Posterior cingulate gyrus (tissue), 11 donors: ENCODE measurements at regions not wholly inside any gene's neighbourhood (a gene's known extent, or its start where the extent isn't known, plus 50 kb on each side); places are given as distances from the start of the nearest gene placed in this dataset.
A peak's percentile ranks its signal among the peaks of the same experiment; 100 is the strongest.

Experiments used
- DNase-seq, 10 donors: peaks; one replicate each; pipeline versions ENCODE4 v3.0.0 to v3.0.0-alpha.2; 2020 to 2021; ENCODE audit warnings: mixed read lengths in 3 of 10
- intact Hi-C: fragments of 100-400 bp; cut with DNase I; formaldehyde crosslinking; loops from one replicate; pipeline ENCODE4 v1.15.1; 2023

- intact Hi-C loops = no loop called here
- DNase-seq = no peak
These were observed 99.2 kb upstream of the RAPGEF2 start for GRCh38 chr4:159003420-159004253.

GRCh38 chr4:159006202-159006601 lies 96.7 kb upstream of the RAPGEF2 start:
- intact Hi-C loops = no loop called here
- no peak for DNase-seq

DNA sequence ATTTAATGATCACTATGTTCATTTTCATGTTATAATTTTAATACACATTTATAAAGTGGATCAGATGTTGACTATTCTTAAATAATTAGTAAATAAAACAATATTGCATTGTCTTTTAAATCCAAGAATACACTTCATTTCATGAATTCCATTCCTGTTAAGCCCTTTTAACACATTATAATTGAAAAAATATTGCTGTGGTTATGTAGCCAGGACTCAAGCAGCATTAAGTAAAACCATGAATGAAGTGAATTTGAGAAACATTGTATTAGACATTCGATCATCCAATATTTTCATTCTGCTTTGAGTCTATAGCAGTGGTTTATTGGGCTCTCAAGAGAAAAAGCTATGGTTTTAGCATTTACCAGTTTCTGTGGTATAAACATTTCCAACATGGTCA lies 94.2 kb upstream of the RAPGEF2 start:
- intact Hi-C loops = no loop called here
- no peak for DNase-seq

DNA sequence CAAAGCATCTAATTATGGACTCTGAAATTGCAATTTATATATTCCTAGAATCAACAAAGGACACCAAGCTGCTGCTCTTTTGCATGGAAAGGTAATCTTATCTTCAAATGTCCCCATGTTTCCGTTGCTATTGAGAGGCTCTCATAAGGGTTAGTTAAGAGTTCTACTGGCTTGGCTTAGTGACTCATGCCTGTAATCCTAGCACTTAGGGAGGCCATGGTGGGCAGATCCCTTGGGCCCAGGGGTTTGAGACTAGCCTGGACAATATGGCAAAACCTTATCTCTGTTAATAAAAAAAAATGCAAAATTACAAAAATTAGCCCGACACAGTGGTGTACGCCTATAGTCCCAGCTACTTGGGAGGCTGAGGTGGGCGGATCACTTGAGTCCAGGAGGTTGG lies 93.4 kb upstream of the RAPGEF2 start:
- DNase-seq = no peak

DNA sequence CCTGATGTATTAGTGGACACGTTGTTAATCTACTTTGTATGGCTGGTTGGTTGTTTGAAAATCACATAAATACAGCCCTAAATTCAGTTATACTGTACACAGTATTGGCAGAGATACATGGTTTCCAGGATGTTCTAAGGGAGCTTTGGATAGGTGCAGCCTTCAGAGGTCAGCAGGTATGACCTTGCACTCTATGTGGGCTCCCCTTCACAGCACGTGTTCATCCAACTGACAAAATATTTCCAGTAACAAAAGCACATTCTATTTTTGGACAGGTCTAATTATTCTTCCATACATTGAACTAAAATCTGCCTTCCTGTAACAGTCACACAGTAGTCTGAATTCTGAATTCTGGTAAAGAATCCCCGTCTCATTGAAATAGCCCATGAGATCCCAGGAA lies 92.8 kb upstream of the RAPGEF2 start:
- intact Hi-C loops = no loop called here

More for the DNA sequence above, 93.4 kb upstream of the RAPGEF2 start:
- intact Hi-C loops = no loop called here

GRCh38 chr4:159010563-159011260 lies 92.2 kb upstream of the RAPGEF2 start:
- DNase-seq = peak in 9 of 10 donors; percentile 29 to 88 (median 48)
- intact Hi-C loops = no loop called here

More for the DNA sequence above, 92.8 kb upstream of the RAPGEF2 start:
- no peak for DNase-seq

DNA sequence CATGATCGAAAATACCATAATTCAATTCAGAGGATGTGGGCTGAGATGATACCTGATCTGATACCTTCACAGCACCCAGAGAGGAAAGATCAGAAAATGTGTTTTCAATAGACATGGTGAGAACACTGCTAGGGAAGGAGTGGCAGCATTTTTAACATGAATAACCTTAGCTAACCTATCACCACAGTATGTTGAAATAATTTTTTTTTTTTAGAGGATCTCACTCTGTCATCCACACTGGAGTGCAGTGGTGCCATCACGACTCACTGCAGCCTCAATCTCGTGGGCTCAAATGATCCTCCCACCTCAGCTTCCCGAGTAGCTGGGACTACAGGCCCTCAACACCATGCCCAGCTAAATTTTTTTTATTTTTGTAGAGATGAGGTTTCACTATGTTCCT lies 90.5 kb upstream of the RAPGEF2 start:
- intact Hi-C loops = no loop called here

GRCh38 chr4:159013692-159014091 lies 89.2 kb upstream of the RAPGEF2 start:
- DNase-seq = no peak
- intact Hi-C loops = no loop called here

More for the DNA sequence above, 90.5 kb upstream of the RAPGEF2 start:
- no peak for DNase-seq

- no peak for DNase-seq
These were observed 88.0 kb upstream of the RAPGEF2 start for GRCh38 chr4:159014859-159015258.

GRCh38 chr4:159015841-159016240 lies 87.0 kb upstream of the RAPGEF2 start:
- DNase-seq = no peak
- intact Hi-C loops = no loop called here

More at GRCh38 chr4:159014859-159015258, 88.0 kb upstream of the RAPGEF2 start:
- intact Hi-C loops = no loop called here

DNA sequence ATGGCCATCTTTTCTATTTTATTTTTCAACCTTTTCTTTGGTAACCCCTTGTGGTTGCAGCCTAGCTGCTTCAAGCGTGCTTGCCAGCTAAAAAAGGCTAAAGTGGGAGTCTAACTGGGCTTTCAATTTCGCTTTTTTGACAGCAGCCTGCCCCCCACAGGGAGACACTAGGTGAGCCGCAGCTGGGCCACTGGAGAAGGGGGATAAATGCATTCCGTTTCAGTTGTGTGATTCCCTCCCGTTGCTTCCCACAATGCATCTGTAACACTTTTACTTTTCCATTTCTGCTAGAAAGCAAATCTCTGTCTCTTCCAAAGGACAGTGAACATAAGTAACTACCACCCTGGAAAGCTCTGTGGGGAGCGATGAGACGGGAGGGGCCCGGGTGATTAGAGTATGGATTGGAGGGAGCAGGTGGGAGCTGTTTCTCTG lies 86.3 kb upstream of the RAPGEF2 start:
- intact Hi-C loops = no loop called here
- DNase-seq = peak in 2 of 10 donors; percentile 18 to 21

- DNase-seq = no peak
- intact Hi-C loops = no loop called here
These were observed 85.4 kb upstream of the RAPGEF2 start for GRCh38 chr4:159017323-159018026.

GRCh38 chr4:159018062-159018629 lies 84.7 kb upstream of the RAPGEF2 start:
- DNase-seq = no peak
- intact Hi-C loops = no loop called here

DNA sequence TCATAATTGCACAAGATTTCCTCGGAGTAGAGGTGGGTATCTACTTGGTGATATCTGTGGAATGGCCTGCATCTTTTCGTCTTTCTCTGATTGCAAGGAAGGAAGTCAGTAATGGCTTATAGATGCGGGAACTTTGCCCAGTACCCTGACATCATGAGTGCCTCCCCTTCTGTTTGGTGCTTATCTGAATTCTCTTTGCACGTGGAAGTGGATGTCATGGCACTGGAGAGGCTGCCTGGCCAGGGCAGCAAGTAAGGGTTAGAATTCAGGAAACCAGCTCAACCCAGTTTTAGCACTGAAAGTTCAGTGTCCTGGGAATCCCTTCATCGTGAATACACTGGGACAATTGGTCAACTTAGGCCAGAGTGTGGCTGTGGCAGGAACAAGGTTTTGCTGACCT lies 83.5 kb upstream of the RAPGEF2 start:
- intact Hi-C loops = no loop called here

DNA sequence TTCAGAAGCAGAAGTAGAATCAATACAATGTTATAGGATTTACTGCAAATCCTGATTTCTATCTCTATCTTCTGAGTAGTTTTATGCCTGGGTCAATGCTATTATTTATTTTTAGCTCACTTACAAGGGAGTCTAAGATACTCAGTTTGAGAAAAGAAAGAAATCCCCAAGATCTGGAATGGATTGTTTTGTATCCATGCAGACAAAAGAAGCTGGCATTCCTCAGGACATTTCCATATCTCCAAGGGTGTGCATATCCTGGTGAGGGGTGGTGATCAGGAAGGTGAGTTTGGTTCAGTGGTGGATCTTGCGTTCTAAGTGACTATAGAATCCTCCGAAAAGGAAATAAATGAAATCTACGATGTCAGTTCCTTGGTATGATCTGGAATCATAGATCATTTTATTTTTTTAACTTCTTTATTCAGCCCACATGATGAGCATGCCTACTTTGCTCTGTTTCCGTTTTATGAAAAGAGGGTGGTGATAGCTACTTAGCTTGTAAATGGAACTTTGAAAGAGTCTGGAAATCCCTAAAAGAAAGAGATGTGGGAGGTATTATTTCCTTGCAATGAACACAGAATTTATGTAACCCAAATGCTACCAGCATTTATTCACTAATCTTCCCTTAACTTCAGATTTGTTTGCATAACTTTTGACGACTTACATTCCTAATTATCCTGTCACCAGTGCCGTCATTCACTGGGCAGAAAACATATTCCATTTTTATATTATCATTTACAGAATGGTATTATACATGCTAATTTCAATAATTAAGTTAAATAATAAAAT lies 81.1 kb upstream of the RAPGEF2 start:
- intact Hi-C loops = no loop called here
- no peak for DNase-seq

More for the DNA sequence above, 83.5 kb upstream of the RAPGEF2 start:
- no peak for DNase-seq

GRCh38 chr4:159023741-159024140 lies 79.1 kb upstream of the RAPGEF2 start:
- no peak for DNase-seq

GRCh38 chr4:159024266-159024665 lies 78.6 kb upstream of the RAPGEF2 start:
- intact Hi-C loops = no loop called here
- no peak for DNase-seq

More at GRCh38 chr4:159023741-159024140, 79.1 kb upstream of the RAPGEF2 start:
- intact Hi-C loops = no loop called here

DNA sequence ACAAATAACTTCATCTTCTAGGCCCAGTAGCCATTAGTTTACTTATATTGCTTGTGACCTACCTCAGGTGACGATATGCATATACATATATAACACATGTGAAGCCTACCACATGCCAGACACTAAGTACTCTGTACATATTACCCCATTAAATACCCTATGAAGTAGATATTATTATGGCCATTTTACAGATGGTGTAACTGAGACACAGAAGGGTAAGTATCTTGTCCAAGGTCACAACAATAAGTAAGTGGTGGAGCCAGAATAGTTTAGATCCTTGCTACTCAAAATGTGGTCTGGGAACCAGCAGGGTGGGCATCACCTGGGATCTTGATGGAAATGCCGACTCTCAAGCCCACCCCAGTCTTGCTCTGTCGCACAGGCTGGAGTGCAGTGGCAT lies 78.1 kb upstream of the RAPGEF2 start:
- DNase-seq = no peak
- intact Hi-C loops = no loop called here

DNA sequence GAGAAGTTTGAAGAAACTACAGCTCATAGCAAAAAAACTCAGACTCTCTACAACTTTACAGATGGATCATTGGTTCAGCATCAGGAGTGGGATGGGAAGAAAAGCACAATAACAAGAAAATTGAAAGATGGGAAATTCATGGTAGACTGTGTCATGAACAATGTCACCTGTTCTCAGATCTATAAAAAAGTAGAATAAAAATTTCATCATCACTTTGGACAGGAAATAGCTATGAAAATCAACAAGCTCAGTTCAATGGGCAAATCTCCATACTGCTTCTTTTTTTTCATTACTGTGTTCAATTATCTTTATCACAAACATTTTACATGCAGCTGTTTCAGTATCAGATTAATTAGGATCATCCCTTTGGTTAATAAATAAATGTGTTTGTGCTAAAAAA lies 76.5 kb upstream of the RAPGEF2 start:
- intact Hi-C loops = no loop called here
- DNase-seq = no peak

DNA sequence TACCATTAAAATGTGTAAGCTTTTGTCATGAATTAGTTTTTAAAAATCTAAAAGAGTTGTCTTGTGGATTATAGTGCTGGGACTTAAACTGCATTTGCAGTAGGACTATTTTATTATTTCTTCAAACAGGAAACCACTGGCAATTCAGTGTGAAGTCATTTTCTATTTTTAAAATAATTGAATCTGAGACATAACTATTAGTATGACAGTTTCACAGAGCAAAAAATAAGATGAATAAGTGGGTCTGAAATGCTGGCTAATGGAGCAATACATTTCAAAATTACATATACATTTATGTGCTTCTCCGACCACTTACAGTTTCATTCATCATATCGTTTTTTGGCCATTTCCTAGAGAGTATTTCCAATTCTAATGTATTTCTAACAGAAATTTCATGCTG lies 75.3 kb upstream of the RAPGEF2 start:
- intact Hi-C loops = no loop called here
- DNase-seq = no peak
